NK-92 (cell line): ENCODE measurements at regions not wholly inside any gene's neighbourhood (a gene's known extent, or its start where the extent isn't known, plus 50 kb on each side); places are given as distances from the start of the nearest gene placed in this dataset.

ENCODE experiments used
- DNase-seq: peaks from one replicate; lab custom pipeline; 2025; ENCODE audit not compliant: unreplicated experiment; lab: John Stamatoyannopoulos, UW

GRCh38 chr20:40244286-40244685 is 444.8 kb downstream of the MAFB start:
- no peak for DNase-seq

GRCh38 chr20:40241596-40242343 is 447.3 kb downstream of the MAFB start:
- DNase-seq = no peak

GRCh38 chr20:40238511-40238910 is 450.5 kb downstream of the MAFB start:
- no peak for DNase-seq

GRCh38 chr20:40234593-40234992 is 454.4 kb downstream of the MAFB start:
- no peak for DNase-seq

- DNase-seq = no peak
Measured at GRCh38 chr20:40233406-40233805, 455.6 kb downstream of the MAFB start.

GRCh38 chr20:40232756-40233155 is 456.3 kb downstream of the MAFB start:
- DNase-seq = no peak

- no peak for DNase-seq
Measured at GRCh38 chr20:40232273-40232672, 456.8 kb downstream of the MAFB start.

GRCh38 chr20:40230486-40230885 is 458.6 kb downstream of the MAFB start:
- no peak for DNase-seq

GRCh38 chr20:40225596-40225995 is 463.4 kb downstream of the MAFB start:
- no peak for DNase-seq

GRCh38 chr20:40223810-40224209 is 465.2 kb downstream of the MAFB start:
- no peak for DNase-seq

GRCh38 chr20:40218971-40219370 is 470.1 kb downstream of the MAFB start:
- DNase-seq = no peak

GRCh38 chr20:40218316-40218969 is 470.6 kb downstream of the MAFB start:
- no peak for DNase-seq

- DNase-seq = no peak
Measured at GRCh38 chr20:40207655-40208054, 481.4 kb downstream of the MAFB start.

- no peak for DNase-seq
Measured at GRCh38 chr20:40205971-40206370, 483.1 kb downstream of the MAFB start.

- no peak for DNase-seq
Measured at GRCh38 chr20:40203032-40203431, 486.0 kb downstream of the MAFB start.

- DNase-seq = no peak
Measured at GRCh38 chr20:40197691-40198090, 491.3 kb downstream of the MAFB start.

GRCh38 chr20:40196846-40197436 is 492.1 kb downstream of the MAFB start:
- DNase-seq = no peak

- DNase-seq = no peak
Measured at GRCh38 chr20:40195742-40196141, 493.3 kb downstream of the MAFB start.

- no peak for DNase-seq
Measured at GRCh38 chr20:40192529-40192928, 496.5 kb downstream of the MAFB start.

- DNase-seq = no peak
Measured at GRCh38 chr20:40192081-40192480, 497.0 kb downstream of the MAFB start.

- no peak for DNase-seq
Measured at GRCh38 chr20:40191573-40191972, 497.5 kb downstream of the MAFB start.

GRCh38 chr20:40189621-40190020 is 499.4 kb downstream of the MAFB start:
- no peak for DNase-seq
